ENCODE measurements at regions not wholly inside any gene's neighbourhood (a gene's known extent, or its start where the extent isn't known, plus 50 kb on each side); places are given as distances from the start of the nearest gene placed in this dataset.

DNA sequence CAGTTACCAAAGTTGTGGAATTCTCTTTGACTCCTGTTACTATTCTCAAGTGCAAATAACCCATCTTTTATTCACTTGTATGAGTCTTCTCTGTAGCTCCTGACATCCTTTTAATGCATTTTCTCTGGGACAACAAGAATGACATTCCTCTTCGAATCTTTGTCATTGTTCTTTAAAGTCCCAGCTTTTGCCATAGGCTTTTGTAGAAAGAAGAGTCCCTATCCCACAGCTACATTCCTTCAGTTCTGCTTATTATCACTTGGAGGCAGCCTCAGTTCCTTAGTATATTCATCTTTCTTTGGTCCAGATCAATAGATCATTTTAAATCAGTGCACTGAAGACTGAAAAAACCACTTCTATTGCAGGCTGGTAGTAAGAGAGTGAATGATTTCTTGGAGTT, 560.2 kb downstream of the DACH1 start:
- H3K36me3 ChIP-seq (ENCODE audit: insufficient read depth, low read length): no peaks in the 10 kb centered on the region
- H3K79me2 ChIP-seq (replicated peaks; ENCODE audit: insufficient read depth, low read length): no peaks in the 10 kb centered on the region
- H3K4me3 ChIP-seq (ENCODE audit: low read length): no peak overlapping the region
- no peaks in the 10 kb centered on the region for H3K9me3 ChIP-seq (ENCODE audit: low read length)
- no peaks in the 10 kb centered on the region for H4K20me1 ChIP-seq (ENCODE audit: insufficient read depth)
- no peaks in the 10 kb centered on the region for H3K9me2 ChIP-seq (ENCODE audit: insufficient read depth, low read length)
- no peaks in the 10 kb centered on the region for H3F3A ChIP-seq (ENCODE audit: insufficient read depth, low read length, poor library complexity, severe bottlenecking)
- no peak overlapping the region for H3K9ac ChIP-seq (ENCODE audit: low read length)
- TF ChIP-seq, protein P1, sequence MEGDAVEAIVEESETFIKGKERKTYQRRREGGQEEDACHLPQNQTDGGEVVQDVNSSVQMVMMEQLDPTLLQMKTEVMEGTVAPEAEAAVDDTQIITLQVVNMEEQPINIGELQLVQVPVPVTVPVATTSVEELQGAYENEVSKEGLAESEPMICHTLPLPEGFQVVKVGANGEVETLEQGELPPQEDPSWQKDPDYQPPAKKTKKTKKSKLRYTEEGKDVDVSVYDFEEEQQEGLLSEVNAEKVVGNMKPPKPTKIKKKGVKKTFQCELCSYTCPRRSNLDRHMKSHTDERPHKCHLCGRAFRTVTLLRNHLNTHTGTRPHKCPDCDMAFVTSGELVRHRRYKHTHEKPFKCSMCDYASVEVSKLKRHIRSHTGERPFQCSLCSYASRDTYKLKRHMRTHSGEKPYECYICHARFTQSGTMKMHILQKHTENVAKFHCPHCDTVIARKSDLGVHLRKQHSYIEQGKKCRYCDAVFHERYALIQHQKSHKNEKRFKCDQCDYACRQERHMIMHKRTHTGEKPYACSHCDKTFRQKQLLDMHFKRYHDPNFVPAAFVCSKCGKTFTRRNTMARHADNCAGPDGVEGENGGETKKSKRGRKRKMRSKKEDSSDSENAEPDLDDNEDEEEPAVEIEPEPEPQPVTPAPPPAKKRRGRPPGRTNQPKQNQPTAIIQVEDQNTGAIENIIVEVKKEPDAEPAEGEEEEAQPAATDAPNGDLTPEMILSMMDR (IDR thresholded peaks at IDR 0.05; ENCODE audit: poor library complexity, severe bottlenecking): no peak
- no peak for TF ChIP-seq RAD21 (conservative IDR thresholded peaks at IDR 0.05)
- TF ChIP-seq REST (IDR thresholded peaks at IDR 0.05; ENCODE audit: borderline replicate concordance): no peak
- no peak for TF ChIP-seq SMC3 (conservative IDR thresholded peaks at IDR 0.05; ENCODE audit: poor library complexity)
- no peak for TF ChIP-seq POLR2AphosphoS5 (IDR thresholded peaks at IDR 0.05)
- no peak for TF ChIP-seq TAF1 (IDR thresholded peaks at IDR 0.05; ENCODE audit: low read depth)
- no peak for TF ChIP-seq MXI1 (conservative IDR thresholded peaks at IDR 0.05; ENCODE audit: poor library complexity, severe bottlenecking)
- TF ChIP-seq EP300 (conservative IDR thresholded peaks at IDR 0.05; ENCODE audit: poor library complexity, severe bottlenecking): no peak
- no peak for TF ChIP-seq EZH2 (IDR thresholded peaks at IDR 0.05; ENCODE audit: borderline replicate concordance, insufficient read depth, low read length, poor library complexity, severe bottlenecking)
- H3K27ac ChIP-seq (ENCODE audit: low read length): no peak overlapping the region
- no peak overlapping the region for H2AFZ ChIP-seq (ENCODE audit: low read depth, low read length)
- H3K27me3 ChIP-seq (ENCODE audit: insufficient read depth, low read depth, low read length): no peaks in the 10 kb centered on the region
- no peak overlapping the region for H3K4me2 ChIP-seq (ENCODE audit: low read length)

- Histone ChIP-seq H3K36me3 (ENCODE audit: insufficient read depth, low read length) (no peaks in the 10 kb centered on the region), H4K20me1 (ENCODE audit: insufficient read depth) (no peaks in the 10 kb centered on the region), H3K9me2 (ENCODE audit: insufficient read depth, low read length) (no peaks in the 10 kb centered on the region), H2AFZ (ENCODE audit: low read depth, low read length) (no peak overlapping the region), H3K4me2 (ENCODE audit: low read length) (no peak overlapping the region), H3K27ac (ENCODE audit: low read length) (no peak overlapping the region), H3K27me3 (ENCODE audit: insufficient read depth, low read depth, low read length) (no peaks in the 10 kb centered on the region), H3F3A (ENCODE audit: insufficient read depth, low read length, poor library complexity, severe bottlenecking) (no peaks in the 10 kb centered on the region), H3K4me3 (ENCODE audit: low read length) (no peak overlapping the region), H3K9me3 (ENCODE audit: low read length) (no peaks in the 10 kb centered on the region), H3K79me2 (replicated peaks; ENCODE audit: insufficient read depth, low read length) (no peaks in the 10 kb centered on the region), H3K9ac (ENCODE audit: low read length) (no peak overlapping the region)
- TF ChIP-seq REST (IDR thresholded peaks at IDR 0.05; ENCODE audit: borderline replicate concordance): no peak
- TF ChIP-seq POLR2AphosphoS5 (IDR thresholded peaks at IDR 0.05): no peak
- no peak for TF ChIP-seq EZH2 (IDR thresholded peaks at IDR 0.05; ENCODE audit: borderline replicate concordance, insufficient read depth, low read length, poor library complexity, severe bottlenecking)
- no peak for TF ChIP-seq RAD21 (conservative IDR thresholded peaks at IDR 0.05)
- TF ChIP-seq SMC3 (conservative IDR thresholded peaks at IDR 0.05; ENCODE audit: poor library complexity): no peak
- no peak for TF ChIP-seq EP300 (conservative IDR thresholded peaks at IDR 0.05; ENCODE audit: poor library complexity, severe bottlenecking)
- TF ChIP-seq, protein P1 (IDR thresholded peaks at IDR 0.05; ENCODE audit: poor library complexity, severe bottlenecking): no peak
- no peak for TF ChIP-seq TAF1 (IDR thresholded peaks at IDR 0.05; ENCODE audit: low read depth)
These were observed 562.1 kb downstream of the DACH1 start for GRCh38 chr13:71304861-71305260.

Measured in neural cell (in vitro differentiated cells).